T47D (cell line): ENCODE measurements at regions not wholly inside any gene's neighbourhood (a gene's known extent, or its start where the extent isn't known, plus 50 kb on each side); places are given as distances from the start of the nearest gene placed in this dataset.

Experiments
- DNase-seq, 2 experiments: peaks; one replicate each; pipeline versions ENCODE4 v3.0.0 to v3.0.0-alpha.2; 2011 to 2012; ENCODE audit warnings: low read depth in 1 of 2, low spot score in 1 of 2
- JUND ChIP-seq: IDR thresholded peaks from 2 replicates; pipeline ENCODE4 v1.6.1; 2012; ENCODE audit warnings: low read depth
- in situ Hi-C: cut with HindIII; loops from 2 replicates; pipeline ENCODE4 v1.10.0; 2016; ENCODE audit warnings: low sequenced_read_pairs, low pct_unique_long_range_greater_than_20kb

DNA sequence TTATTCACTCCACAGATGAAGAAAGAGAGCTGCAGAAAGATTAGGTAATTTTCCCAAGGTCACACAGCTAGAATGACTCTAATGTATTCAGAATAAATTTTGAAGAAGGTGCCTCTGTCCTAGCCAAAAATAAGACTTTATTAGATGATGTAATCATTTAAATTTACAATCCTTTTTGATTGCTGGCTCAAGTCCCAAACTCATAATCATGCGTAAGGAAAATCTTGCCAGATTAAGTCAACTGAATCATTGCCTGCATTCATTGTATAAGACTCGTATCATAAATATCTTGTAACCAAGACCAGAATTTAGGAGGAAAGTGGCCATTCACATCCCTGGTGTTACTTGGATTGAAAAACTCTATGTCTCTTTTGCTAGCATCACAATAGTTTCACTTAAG lies 53.1 kb upstream of the STK39 start:
- DNase-seq, result no peak
- in situ Hi-C loops, result no loop called here
- no peak for TF ChIP-seq JUND

DNA sequence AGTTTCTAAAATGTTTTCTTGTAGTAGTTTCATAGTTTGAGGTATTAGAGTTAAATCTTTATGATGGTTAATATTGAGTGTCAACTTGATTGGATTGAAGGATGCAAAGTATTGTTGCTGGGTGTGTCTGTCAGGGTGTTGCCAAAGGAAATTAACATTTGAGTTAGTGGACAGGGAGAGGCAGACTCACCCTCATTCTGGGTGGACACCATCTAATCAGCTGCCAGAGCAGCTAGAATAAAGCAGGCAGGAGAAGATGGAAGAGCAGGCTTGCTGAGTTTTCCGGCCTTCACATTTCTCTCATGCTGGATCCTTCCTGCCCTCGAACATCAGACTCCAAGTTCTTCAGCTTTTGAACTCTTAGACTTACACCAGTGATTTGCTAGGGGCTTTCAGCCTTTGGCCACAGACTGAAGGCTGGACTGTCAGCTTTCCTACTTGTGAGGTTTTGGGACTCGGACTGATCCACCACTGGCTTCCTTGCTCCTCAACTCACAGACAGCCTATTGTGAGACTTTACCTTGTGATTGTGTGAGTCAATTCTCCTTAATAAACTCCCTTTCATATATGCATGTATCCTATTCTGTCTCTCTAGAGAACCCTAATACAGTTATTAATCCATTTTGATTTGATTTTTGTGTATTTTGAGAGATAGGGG lies 56.8 kb upstream of the STK39 start:
- DNase-seq, result no peak
- in situ Hi-C loops, result no loop called here
- no peak for TF ChIP-seq JUND

DNA sequence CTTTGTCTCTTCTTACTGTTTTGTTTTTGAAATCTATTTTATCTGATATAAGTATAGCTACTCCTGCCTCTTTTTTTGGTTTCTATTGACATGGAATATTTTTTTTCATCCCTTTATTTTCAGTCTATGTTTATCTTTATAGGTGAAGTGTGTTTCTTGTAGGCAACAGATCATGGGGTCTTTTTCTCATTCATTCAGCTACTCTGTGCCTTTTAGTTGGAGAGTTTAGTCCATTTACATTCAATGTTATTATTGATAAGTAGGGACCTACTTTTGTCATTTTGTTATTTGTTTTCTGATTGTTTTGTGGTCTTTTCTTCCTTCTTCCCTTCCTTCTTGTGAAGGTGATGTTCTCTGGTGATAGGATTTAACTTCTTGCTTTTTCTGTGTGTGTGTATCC lies 60.0 kb upstream of the STK39 start:
- in situ Hi-C loops, result no loop called here
- TF ChIP-seq JUND, result no peak
- no peak for DNase-seq

DNA sequence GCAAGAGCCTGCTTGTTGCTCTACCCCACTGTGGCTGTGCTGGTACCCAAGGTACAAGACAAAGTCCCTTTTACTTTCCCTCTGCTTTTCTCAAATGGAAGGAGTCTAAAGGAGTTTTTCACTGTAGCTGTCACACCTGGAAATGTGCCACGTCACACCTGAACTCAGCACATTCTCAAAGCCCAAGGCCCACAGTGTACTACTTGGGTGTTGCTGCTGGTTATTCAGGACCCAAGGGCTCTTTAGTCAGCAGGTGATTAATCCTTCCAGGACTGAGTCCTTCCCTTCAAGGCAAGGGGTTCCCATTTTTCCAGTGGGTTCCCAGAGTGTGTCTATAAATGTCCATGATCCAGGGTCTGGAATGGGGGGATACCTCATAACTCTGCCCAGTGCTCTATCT lies 63.2 kb upstream of the STK39 start:
- in situ Hi-C loops, result no loop called here
- no peak for TF ChIP-seq JUND
- no peak for DNase-seq

DNA sequence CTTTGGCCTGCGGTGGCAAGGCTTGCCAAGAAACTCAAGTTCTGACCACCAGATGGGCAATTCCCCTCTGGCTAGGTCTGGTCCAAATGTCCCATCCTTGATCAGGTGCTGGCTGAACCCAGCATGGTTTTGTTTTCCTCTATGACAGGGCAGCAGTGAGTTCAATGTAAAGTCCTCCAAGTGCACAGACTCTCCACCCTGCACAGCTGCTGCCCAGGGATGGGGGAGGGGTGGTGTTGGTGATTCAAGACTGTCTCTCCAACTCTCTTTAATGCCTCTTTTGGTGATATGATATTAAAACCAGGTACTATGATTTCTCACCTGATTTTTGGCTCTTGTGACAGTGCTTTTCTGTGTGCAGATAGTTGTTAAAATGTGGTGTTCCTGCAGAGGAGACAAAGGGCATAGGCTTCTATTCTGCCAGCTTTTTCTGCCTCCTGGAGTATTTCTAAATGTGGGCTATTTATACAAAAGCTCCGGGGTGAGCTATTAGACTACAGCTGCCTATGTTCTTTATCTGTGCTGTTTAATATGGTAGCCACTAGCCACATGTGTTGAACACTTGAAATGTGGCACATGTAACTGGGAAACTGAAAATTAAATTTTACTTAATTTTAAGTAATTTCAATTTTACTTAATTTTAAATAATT lies 64.0 kb upstream of the STK39 start:
- no peak for TF ChIP-seq JUND
- no peak for DNase-seq
- in situ Hi-C loops, result no loop called here

DNA sequence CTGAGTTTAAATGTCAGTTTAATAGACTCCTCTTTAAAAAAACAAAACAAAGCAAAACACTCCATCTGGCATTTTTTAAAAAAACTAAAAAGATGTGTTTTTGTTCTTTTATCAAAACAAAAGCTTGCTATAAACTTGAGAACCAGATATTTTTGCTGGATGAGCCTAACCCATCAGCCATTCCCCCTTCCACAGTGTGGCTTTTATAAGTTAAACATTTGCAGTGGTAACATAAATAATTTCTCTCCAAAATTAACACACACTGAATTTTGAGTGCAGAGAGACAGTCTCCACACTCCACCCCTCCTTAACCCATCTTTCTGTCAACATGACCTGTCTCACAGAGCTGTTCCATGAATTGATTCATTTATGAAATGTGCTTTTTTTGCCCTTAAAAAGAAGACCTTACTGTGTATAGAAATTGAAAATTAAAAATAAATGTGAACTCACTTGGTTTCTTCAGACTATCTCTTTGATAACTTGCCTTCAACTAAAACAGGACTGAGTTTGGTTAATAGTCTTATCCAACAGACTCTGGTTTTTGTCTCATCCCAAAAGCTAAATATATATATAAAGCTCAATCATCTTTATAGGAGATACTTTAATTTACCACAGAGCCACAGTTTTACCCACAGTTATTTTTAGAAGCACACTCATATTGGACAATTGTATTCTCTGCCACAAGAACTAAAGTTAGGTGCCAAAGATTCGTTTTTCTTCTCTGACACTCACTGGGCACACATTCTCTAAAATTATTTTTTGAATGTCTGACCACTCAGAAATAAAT lies 64.8 kb upstream of the STK39 start:
- no peak for DNase-seq
- in situ Hi-C loops, result no loop called here
- no peak for TF ChIP-seq JUND

DNA sequence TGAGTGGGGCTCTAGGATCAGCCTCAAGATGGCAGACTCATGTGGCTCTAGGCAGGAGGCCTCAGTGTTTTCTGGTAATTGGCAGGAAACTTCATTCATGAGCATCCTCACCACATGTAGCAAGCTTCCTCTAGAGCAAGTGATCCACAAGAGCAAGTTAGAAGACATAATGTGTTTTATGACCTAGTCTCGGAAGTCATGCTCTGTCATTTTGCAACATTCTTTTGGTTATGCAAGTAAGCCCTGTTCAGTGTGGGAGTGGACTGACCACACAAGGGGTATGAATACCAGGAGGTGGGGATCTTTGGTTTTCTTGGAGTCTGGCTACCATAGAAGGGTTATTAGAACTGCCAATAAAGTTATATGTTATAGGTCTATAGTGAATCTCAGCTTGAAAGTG lies 66.8 kb upstream of the STK39 start:
- in situ Hi-C loops, result no loop called here
- TF ChIP-seq JUND, result no peak
- DNase-seq, result no peak

DNA sequence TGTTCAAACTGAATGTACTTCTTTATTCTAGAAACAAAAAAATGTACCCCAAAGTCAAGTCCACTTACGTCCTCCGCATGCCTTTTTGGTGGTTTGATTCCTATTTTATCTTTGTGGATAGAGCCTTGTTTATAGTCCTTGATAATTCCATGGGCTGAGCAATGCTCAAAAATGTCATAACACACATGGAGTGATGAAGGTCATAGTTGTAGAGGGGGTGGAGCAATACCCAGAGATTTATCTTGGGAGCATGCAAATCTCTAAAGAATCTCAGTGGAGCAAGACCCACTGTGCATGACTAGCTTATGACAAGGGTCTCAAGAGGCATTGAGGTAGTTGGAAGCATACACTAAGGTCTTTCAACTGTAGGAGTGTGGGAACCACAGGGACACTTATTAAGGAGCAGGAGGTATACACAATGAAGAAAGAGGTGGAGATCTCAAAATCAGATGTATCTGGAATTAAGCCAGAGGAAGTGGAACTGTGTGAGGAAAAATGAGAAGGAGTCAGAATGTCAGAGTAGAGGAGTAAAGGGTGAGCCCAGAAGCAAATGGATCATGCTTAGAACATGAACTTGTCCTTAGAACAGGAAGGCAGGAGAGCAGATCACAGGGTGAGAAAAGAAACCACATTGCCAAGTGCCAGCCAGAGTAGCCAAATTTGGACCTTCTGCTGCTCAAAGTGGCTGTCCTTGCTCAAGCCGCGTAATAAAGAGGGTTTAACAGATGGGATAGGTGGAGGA lies 68.1 kb upstream of the STK39 start:
- no peak for TF ChIP-seq JUND
- in situ Hi-C loops, result no loop called here
- no peak for DNase-seq

DNA sequence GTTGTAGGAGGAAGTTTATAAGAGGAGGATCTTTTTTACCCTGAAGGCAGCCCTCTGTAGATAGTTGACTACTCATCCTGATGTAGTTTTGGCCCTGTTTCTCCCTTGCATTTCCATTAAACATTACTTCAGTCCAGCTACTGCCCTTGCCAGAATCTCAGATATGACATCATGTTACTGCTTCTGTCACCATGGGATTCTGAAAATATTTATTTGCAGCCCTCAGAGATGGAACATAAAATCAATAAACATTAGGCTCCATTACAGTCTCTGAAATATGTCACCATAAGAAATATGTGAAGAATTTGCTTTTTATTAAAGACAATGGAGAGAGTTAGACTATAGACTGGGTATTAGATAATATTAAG lies 68.7 kb upstream of the STK39 start:
- no peak for DNase-seq
- TF ChIP-seq JUND, result no peak
- in situ Hi-C loops, result no loop called here

DNA sequence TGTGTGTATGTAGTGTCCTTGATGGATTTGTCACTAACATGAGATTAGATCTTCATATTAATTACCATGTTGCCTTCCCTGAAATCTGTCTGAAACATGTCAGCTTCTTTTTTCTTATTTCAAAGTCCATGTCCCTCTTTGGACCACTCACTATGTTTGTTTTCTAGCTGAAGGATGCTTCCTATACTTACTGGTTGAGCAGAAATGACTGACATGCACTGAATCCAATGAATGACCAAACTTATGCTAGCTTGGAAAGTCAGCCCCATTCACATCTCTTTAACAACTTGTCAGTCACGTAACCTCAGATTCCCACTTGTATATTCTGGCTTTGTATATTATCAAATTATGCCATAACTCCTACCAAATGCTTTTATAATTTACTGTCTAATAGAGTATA lies 69.9 kb upstream of the STK39 start:
- DNase-seq, result no peak
- no peak for TF ChIP-seq JUND
- in situ Hi-C loops, result no loop called here

DNA sequence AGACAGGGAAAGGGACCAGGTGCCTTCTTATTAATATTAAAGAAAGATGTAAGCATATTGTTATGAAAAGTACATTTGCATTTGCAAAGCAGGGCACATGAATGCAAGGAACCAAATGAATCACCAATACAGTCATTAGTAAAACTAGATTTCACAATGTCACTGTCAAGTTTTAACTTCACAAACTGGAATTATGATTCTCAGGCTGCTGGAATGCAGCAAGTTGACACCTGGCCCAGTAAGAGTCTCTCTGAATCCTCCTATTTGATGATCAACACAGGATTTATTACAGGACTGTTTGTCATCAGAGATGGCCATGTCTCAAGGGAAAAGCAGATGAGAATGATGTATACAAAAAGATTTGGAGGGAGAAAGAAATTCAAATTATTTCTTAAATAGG lies 72.9 kb upstream of the STK39 start:
- in situ Hi-C loops, result no loop called here
- TF ChIP-seq JUND, result no peak

DNA sequence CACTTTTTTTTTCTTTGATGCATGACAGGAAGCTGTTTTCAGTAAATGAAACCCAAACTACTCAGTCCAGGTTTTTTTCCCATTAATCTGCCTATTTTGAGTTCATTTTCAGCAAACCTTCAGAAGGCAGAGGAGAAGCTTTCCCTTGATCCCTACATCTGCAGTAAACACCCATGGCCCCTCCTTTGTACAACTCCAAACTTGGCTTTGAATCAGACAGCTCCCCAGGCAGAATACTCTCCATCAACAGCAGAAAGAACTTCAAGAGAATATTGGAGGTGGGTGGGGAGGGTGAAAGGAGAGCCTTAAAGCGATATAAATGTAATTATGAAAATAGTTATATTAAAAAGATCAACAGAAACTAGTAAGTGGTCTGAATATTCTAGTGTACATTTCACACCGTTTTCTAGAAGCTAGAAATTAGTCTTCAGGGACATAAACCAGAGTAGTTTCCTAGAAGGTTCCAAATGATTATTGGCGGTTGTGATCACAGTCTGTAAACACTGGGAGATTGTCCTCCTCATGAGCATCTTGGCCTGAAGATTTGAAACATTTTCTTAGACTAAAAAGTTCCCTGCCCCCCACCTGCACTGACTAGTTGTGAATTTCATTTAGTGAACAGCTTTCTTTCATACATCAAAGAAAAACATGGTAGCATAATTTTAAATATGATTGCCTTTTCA lies 75.1 kb upstream of the STK39 start:
- in situ Hi-C loops, result no loop called here
- TF ChIP-seq JUND, result no peak
- DNase-seq, result no peak

More for the DNA sequence above, 72.9 kb upstream of the STK39 start:
- DNase-seq, result no peak

DNA sequence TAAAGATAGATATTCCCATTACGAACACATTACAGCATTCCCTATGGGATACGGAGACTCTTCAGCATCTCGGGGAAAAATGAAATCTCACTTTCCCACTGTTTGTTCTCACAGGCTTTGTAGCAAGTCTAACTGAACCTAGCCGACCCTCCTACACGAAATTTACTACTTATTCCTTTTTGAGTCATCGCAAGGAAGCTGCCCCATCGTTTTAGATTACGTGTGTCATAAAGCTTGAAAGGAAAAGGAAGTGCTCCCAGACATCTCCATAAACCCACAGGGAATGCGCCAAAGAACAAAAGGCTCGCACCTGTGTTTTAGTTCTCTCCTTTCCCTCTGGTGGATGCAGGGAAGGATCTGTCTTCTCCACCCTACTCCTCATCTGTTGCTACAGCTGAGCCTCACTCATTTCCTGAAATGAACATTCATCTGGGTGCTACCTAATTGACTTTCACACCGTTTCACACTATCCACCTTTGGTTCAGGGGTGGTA lies 76.2 kb upstream of the STK39 start:
- DNase-seq, result no peak
- no peak for TF ChIP-seq JUND
- in situ Hi-C loops, result no loop called here
